ENCODE measurements at regions not wholly inside any gene's neighbourhood (a gene's known extent, or its start where the extent isn't known, plus 50 kb on each side); places are given as distances from the start of the nearest gene placed in this dataset.

- TF ChIP-seq, protein P1, sequence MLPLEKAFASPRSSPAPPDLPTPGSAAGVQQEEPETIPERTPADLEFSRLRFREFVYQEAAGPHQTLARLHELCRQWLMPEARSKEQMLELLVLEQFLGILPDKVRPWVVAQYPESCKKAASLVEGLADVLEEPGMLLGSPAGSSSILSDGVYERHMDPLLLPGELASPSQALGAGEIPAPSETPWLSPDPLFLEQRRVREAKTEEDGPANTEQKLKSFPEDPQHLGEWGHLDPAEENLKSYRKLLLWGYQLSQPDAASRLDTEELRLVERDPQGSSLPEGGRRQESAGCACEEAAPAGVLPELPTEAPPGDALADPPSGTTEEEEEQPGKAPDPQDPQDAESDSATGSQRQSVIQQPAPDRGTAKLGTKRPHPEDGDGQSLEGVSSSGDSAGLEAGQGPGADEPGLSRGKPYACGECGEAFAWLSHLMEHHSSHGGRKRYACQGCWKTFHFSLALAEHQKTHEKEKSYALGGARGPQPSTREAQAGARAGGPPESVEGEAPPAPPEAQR (CRISPR knock-in tag; IDR thresholded peaks at IDR 0.05), result no peak
- TF ChIP-seq SMAD3 (CRISPR knock-in tag; IDR thresholded peaks at IDR 0.05; ENCODE audit: borderline replicate concordance) (no peak), ATF2 (CRISPR knock-in tag; IDR thresholded peaks at IDR 0.05; ENCODE audit: borderline replicate concordance, low read depth) (no peak), FOXP4 (CRISPR knock-in tag; IDR thresholded peaks at IDR 0.05) (no peak), CDX4 (CRISPR knock-in tag; IDR thresholded peaks at IDR 0.05; ENCODE audit: borderline replicate concordance) (no peak), ZNF671 (CRISPR knock-in tag; IDR thresholded peaks at IDR 0.05) (no peak)
Measured at GRCh38 chr9:106020186-106020585, 325.8 kb downstream of the TMEM38B start (continued).

DNA sequence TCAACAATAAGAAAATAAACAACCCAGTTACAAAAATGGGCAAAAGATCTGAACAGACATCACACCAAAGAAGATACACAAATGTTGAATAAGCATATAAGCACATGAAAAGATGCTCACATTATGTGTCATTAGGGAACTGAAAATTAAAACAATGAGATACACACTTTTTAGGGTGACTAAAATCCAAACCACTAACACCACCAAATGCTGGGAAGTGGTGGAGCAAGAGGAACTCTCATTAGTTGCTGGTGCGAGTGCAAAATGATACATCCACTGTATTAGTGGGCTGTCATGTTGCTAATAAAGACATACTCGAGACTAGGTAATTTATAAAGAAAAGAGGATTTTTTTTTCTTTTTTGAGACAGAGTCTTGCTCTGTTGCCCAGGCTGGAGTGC, 329.1 kb downstream of the TMEM38B start:
- no peaks in the 10 kb centered on the region; the same call in 1 of the 2 replicates for H3K27me3 Mint-ChIP-seq (ENCODE audit: low read depth)
- CTCF ChIA-PET, result no interaction called here
- ATAC-seq, result no peak
- TF ChIP-seq NFATC4 (CRISPR knock-in tag; IDR thresholded peaks at IDR 0.05), result no peak
- TF ChIP-seq, protein P2, sequence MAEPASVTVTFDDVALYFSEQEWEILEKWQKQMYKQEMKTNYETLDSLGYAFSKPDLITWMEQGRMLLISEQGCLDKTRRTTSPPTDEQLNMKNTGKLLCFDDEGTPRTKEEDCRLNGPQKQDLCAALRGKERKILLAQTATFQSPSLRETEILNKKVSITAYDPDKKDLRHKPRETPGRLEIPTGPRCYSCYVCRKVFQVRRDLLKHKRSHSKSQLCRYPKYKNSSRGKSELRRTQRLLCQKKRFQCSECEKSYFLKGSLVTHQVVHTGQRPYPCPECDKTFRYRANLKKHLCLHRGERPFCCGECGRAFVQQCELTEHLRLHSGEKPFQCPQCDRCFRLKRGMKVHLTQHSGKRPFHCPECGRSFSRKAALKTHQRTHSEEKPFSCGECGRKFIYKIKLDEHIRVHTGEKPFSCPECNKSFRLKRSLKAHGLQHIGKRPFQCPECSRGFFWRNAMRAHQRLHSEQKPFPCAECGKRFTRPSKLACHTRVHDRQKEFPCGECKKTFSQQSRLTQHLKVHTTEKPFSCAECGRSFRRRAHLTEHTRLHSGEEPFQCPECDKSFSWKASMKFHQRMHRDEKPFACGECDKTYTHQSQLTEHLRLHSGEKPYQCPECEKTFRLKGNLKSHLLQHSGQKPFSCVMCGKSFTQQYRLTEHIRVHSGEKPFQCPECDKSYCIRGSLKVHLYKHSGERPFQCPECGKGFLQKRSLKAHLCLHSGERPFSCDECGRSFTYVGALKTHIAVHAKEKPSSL (CRISPR knock-in tag; conservative IDR thresholded peaks at IDR 0.05), result no peak
- TF ChIP-seq, protein P3, sequence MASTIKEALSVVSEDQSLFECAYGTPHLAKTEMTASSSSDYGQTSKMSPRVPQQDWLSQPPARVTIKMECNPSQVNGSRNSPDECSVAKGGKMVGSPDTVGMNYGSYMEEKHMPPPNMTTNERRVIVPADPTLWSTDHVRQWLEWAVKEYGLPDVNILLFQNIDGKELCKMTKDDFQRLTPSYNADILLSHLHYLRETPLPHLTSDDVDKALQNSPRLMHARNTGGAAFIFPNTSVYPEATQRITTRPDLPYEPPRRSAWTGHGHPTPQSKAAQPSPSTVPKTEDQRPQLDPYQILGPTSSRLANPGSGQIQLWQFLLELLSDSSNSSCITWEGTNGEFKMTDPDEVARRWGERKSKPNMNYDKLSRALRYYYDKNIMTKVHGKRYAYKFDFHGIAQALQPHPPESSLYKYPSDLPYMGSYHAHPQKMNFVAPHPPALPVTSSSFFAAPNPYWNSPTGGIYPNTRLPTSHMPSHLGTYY (CRISPR knock-in tag; IDR thresholded peaks at IDR 0.05), result no peak
- TF ChIP-seq, protein P4, sequence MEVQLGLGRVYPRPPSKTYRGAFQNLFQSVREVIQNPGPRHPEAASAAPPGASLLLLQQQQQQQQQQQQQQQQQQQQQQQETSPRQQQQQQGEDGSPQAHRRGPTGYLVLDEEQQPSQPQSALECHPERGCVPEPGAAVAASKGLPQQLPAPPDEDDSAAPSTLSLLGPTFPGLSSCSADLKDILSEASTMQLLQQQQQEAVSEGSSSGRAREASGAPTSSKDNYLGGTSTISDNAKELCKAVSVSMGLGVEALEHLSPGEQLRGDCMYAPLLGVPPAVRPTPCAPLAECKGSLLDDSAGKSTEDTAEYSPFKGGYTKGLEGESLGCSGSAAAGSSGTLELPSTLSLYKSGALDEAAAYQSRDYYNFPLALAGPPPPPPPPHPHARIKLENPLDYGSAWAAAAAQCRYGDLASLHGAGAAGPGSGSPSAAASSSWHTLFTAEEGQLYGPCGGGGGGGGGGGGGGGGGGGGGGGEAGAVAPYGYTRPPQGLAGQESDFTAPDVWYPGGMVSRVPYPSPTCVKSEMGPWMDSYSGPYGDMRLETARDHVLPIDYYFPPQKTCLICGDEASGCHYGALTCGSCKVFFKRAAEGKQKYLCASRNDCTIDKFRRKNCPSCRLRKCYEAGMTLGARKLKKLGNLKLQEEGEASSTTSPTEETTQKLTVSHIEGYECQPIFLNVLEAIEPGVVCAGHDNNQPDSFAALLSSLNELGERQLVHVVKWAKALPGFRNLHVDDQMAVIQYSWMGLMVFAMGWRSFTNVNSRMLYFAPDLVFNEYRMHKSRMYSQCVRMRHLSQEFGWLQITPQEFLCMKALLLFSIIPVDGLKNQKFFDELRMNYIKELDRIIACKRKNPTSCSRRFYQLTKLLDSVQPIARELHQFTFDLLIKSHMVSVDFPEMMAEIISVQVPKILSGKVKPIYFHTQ (CRISPR knock-in tag; IDR thresholded peaks at IDR 0.05), result no peak
- TF ChIP-seq E2F5 (CRISPR knock-in tag; IDR thresholded peaks at IDR 0.05), result no peak
- no peak for TF ChIP-seq ZNF263 (CRISPR knock-in tag; IDR thresholded peaks at IDR 0.05; ENCODE audit: low read depth)
- no peak for TF ChIP-seq GABPB1 (CRISPR knock-in tag; IDR thresholded peaks at IDR 0.05)
- TF ChIP-seq, protein P5, sequence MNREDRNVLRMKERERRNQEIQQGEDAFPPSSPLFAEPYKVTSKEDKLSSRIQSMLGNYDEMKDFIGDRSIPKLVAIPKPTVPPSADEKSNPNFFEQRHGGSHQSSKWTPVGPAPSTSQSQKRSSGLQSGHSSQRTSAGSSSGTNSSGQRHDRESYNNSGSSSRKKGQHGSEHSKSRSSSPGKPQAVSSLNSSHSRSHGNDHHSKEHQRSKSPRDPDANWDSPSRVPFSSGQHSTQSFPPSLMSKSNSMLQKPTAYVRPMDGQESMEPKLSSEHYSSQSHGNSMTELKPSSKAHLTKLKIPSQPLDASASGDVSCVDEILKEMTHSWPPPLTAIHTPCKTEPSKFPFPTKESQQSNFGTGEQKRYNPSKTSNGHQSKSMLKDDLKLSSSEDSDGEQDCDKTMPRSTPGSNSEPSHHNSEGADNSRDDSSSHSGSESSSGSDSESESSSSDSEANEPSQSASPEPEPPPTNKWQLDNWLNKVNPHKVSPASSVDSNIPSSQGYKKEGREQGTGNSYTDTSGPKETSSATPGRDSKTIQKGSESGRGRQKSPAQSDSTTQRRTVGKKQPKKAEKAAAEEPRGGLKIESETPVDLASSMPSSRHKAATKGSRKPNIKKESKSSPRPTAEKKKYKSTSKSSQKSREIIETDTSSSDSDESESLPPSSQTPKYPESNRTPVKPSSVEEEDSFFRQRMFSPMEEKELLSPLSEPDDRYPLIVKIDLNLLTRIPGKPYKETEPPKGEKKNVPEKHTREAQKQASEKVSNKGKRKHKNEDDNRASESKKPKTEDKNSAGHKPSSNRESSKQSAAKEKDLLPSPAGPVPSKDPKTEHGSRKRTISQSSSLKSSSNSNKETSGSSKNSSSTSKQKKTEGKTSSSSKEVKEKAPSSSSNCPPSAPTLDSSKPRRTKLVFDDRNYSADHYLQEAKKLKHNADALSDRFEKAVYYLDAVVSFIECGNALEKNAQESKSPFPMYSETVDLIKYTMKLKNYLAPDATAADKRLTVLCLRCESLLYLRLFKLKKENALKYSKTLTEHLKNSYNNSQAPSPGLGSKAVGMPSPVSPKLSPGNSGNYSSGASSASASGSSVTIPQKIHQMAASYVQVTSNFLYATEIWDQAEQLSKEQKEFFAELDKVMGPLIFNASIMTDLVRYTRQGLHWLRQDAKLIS (CRISPR knock-in tag; IDR thresholded peaks at IDR 0.05; ENCODE audit: borderline replicate concordance), result no peak
- TF ChIP-seq ATF6 (CRISPR knock-in tag; IDR thresholded peaks at IDR 0.05), result no peak
- no peak for TF ChIP-seq TCF7 (CRISPR knock-in tag; IDR thresholded peaks at IDR 0.05; ENCODE audit: low read depth)
- no peak for TF ChIP-seq NR1H2 (CRISPR knock-in tag; IDR thresholded peaks at IDR 0.05)

More for the DNA sequence above, 329.1 kb downstream of the TMEM38B start:
- H3K9me3 Mint-ChIP-seq, result peaks cover 8% of the 10 kb centered on the region
- H3K27ac Mint-ChIP-seq, result no peak overlapping the region
- H3K4me1 Mint-ChIP-seq, result peaks cover 38% of the 10 kb centered on the region
- no peak for DNase-seq (ENCODE audit: low spot score)
- POLR2A ChIA-PET, result no interaction called here
- H3K4me3 Mint-ChIP-seq, result no peak overlapping the region
- no peaks in the 10 kb centered on the region for H3K36me3 Mint-ChIP-seq

All from WTC11 (cell line).